ENCODE measurements at regions not wholly inside any gene's neighbourhood (a gene's known extent, or its start where the extent isn't known, plus 50 kb on each side); places are given as distances from the start of the nearest gene placed in this dataset.
"Not testable (repeated sequence)": the region's sequence is repeated elsewhere in the genome, so short reads cannot be mapped to it uniquely, and the experiment has no call there.

DNA sequence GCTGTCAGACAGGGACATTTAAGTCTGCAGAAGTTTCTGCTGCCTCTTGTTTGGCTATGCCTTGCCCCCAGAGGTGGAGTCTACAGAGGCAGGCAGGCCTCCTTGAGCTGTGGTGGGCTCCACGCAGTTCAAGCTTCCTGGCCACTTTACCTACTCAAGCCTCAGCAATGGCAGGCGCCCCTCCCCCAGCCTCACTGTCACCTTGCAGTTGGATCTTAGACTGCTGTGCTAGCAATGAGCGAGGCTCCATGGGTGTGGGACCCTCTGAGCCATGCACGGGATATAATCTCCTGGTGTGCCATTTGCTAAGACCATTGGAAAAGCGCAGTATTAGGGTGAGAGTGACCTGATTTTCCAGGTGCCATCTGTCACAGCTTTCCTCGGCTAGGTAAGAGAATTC, 542.7 kb upstream of the SEMA6A start:
- TF ChIP-seq, protein P1, sequence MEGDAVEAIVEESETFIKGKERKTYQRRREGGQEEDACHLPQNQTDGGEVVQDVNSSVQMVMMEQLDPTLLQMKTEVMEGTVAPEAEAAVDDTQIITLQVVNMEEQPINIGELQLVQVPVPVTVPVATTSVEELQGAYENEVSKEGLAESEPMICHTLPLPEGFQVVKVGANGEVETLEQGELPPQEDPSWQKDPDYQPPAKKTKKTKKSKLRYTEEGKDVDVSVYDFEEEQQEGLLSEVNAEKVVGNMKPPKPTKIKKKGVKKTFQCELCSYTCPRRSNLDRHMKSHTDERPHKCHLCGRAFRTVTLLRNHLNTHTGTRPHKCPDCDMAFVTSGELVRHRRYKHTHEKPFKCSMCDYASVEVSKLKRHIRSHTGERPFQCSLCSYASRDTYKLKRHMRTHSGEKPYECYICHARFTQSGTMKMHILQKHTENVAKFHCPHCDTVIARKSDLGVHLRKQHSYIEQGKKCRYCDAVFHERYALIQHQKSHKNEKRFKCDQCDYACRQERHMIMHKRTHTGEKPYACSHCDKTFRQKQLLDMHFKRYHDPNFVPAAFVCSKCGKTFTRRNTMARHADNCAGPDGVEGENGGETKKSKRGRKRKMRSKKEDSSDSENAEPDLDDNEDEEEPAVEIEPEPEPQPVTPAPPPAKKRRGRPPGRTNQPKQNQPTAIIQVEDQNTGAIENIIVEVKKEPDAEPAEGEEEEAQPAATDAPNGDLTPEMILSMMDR (IDR thresholded peaks at IDR 0.05) = not testable (repeated sequence)
- TF ChIP-seq POLR2A (IDR thresholded peaks at IDR 0.05) = not testable (repeated sequence)

Data from Peyer's patch (tissue), 4 donors.